Right ventricle myocardium inferior (tissue), 1 donor: ENCODE measurements at regions not wholly inside any gene's neighbourhood (a gene's known extent, or its start where the extent isn't known, plus 50 kb on each side); places are given as distances from the start of the nearest gene placed in this dataset.

Source experiments
- ATAC-seq: fragments of 200-7000 bp; cut with Tn5 transposase; one replicate; pipeline ENCODE4 v1.9.1; 2020; ENCODE audit warnings: mild to moderate bottlenecking, moderate library complexity
- DNase-seq: peaks from one replicate; pipeline ENCODE4 v3.0.0; 2021; ENCODE audit errors: missing footprints
- intact Hi-C: fragments of 100-400 bp; cut with DNase I; formaldehyde crosslinking; loops from one replicate; pipeline ENCODE4 v1.11.0; 2022
- donor health status: DM: no; HTN: yes; CAD: no; lungs with severe emphysema.

DNA sequence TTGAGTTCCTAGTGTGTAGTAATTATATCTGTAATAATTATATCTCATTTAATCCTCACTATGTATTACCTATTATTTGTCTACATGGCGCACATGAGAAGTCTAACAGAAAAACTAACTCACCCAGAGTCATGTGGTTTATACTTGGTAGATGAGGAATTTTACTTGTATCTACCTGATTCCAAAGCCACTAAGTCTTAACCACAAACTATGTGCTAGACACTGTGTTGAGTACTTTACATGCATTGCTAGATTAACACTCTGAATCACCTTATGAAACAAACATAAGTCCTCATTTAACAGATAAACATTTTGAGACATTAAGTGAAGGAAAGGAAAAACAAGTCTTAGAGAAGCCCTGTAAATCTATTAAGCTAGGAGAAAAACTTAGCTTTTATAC, 404.8 kb downstream of the TLR4 start:
- ATAC-seq (no peak), DNase-seq (no peak)
- intact Hi-C loops: no loop called here

DNA sequence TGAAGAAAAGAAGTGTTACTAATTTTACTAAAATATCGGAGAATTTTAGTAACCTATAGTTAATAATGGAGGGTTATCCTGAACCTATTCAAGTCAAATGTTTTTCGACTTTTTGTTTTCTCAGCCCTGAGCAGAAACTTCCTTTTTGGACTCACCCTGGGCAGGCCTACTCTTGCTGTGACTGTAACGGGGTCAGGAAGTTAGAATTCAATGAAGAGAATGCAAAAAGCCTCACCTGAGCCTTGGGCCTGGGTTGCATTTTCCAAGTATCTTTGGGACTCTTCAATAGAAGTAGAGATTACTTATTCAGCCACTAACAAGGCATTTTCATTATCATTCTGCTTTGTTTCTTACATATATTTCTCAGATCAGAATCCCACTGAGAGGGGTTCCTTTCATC, 405.3 kb downstream of the TLR4 start:
- intact Hi-C loops: no loop called here
- no peak for DNase-seq
- ATAC-seq: no peak

DNA sequence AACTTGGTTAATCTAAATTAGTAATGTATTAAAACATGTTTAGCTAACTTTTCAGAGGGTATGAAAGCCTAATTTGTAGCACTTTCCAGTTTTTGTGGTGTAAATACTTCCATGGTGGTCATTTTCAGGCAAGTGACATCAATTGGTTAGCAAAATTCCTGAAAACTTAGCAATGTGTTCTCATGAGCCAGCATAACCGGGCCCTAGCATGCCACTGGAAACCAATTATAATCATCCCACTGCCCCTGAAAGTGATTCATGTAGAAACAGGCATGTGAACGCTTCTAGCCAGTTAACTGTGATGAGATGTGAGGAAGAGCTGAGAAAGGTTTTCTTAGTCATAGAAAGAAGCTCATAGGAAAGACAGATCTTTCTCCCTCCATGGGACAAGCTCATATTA, 417.2 kb downstream of the TLR4 start:
- DNase-seq: no peak
- intact Hi-C loops: no loop called here
- no peak for ATAC-seq

DNA sequence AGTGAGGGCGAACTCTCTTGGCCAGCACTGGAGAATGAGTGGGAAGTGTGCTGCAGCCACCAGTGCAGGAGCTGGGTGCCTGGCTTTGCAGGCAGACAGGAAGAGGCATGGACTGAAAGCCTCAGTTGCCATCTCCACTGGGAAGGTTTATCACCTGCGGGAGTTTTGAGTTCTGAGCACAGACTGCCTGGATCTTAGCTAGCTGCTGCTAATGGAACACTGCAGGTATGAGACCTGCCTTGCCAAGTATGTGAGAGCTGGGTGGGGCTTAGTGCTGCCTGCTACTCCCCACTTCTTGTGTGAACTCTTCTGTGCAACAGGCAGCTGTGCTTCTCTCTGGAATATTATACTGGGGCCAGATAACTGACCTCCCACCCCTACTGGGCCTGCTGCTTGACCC, 424.1 kb downstream of the TLR4 start:
- DNase-seq (no peak), ATAC-seq (no peak)
- intact Hi-C loops: no loop called here

DNA sequence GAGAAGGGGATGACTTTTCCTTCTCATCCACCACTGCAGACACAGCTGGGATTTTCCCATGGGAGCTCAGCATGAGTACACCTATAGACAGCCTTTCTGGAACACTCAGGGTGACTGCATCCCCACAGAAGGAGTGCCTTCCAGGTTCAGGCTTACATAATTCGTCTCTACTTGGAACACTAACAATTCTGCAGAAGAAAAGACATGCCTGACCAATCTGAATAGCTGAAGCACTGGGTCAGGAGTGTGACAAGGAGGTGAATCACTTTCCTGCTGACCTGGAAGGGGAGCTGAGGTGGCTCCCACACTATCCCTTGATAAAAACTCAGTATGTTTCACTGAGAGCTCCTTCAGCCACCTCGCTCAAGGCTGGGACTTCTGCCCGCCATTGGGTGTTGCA, 425.3 kb downstream of the TLR4 start:
- intact Hi-C loops: no loop called here
- ATAC-seq: no peak
- no peak for DNase-seq

DNA sequence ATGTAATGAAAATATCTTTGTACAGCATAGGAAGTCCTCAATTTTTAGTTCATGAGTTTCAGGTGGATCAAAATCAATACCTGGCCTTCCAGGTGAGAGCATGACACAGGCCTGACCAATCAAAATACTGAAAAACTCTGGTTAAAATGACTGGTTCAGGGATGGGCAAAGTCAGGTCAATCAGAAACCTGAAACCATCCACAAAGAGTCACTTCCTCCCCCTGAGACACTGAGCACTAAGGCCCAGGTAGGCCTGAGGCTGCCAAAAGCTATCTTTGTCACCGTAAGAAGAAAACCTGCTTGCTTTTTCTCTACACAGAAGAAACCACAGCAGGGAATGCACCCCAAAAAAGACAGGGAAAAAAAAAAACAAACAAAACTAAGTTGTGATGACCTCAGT, 444.8 kb downstream of the TLR4 start:
- no peak for ATAC-seq
- intact Hi-C loops: no loop called here
- DNase-seq: no peak

DNA sequence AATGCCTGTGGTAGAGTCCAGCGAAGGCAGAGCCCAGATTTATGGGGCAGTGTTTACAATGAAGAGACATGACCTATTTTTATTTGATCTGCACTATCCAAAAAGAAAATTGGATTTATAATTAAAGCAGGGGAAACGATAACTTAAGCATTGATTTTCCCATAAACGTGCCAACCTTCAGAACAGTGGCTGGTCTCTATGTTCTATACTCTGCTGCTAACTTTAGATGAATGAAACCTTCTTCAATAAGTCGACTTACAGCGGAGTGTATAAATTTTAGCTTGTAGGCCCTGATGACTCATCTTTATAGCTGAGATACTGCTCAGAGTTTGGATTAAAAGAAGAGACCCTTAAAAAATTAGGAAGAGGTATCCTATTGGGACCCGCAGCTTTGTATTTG, 452.6 kb downstream of the TLR4 start:
- intact Hi-C loops: no loop called here
- no peak for DNase-seq
- ATAC-seq: no peak

DNA sequence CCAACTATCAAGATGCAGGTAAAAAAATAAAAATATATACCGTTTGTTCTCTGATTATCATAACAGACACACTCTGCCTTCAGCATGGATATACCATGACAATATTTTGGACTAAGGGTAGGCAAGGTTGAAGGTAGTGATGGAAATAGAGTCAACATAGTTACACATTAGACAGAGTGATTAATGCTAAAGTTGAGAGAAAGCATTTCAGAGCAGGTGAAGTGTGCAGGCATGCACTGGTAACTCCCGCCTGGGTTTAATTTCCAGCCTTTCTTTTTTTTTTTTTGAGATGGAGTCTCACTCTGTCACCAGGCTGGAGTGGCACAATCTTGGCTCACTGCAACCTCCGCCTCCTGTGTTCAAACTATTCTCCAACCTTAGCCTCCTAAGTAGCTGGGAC, 458.5 kb downstream of the TLR4 start:
- intact Hi-C loops: no loop called here
- no peak for ATAC-seq

DNA sequence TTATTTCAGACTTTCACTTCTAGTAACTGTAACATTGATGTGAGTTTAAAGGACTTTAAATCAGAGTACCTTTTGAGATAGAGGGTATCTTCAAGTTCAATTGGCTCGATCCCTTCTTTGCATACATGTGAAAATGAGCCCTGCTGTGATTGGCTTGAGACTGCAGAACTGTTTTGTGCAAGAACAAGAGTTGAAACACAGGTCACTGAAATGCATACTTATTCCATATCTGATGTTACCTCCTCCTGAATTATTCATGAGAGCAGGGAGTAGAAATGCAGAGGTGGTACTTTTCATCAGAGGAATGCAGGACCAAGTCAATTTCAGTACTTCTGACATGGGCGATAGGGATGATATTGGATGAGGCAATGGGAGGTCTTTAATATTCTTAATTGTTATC, 459.5 kb downstream of the TLR4 start:
- no peak for DNase-seq
- ATAC-seq: no peak
- intact Hi-C loops: no loop called here

More for the DNA sequence above, 458.5 kb downstream of the TLR4 start:
- DNase-seq: no peak

DNA sequence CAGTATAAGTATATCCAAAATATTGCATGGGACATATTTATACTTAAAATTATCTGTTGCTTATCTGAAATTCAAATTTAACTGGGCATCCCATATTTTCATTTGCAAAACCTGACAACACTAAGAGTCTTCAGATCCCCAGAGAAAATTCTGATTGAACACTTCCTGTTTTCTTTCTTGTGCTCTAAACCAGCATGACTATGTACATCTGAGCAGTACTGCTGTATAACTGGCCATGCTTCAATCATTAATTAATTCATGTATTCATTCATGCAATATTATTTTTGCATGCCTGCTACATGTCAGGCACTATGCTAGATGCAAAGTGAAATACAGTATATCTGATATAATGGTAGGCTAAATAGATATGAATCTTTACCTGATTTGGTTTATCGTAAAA, 461.2 kb downstream of the TLR4 start:
- no peak for ATAC-seq
- intact Hi-C loops: no loop called here
- DNase-seq: no peak

DNA sequence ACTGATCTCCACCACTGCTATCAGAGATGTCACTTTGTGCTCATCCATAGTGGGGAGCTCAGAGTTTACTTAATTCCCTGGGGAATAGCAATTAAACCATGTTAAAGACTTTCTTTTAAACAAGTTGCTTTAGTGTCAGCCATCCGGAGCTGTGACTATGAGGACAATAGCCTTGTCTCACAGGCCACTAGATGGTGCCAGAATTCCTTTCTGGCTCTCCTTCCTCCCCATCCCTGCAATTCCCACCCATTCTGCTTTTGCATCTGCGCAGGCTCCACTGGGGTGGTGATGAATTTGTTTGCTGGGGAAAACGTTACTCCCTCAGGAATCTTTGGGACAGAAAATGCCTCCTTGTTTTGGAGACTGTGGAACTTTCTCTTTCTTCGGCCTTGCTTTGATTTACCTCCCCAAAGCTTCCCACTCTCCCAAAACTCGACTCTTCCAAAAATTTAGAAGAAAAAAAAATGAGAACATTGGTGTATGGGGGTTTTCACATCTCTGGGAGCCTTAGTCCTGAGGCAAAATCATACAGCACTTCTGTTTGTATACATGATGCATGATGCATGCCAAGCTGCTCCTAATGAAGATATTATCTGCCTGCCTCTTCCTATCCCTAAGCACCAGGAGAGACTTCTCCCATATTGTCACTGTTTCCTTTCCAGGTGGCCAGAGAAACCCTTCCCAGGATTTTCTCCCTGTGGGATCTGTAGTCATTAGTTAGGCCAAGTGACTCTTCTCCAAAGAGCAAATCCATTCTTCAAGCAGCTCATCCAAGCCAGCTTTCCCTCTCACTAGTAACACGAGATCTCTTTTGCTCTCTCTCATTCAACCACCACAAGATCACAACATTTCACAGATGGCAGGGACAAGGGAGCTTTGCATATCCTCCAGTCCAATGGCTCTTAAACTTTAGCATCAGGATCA, 466.1 kb downstream of the TLR4 start:
- DNase-seq: no peak
- intact Hi-C loops: no loop called here
- ATAC-seq: no peak

DNA sequence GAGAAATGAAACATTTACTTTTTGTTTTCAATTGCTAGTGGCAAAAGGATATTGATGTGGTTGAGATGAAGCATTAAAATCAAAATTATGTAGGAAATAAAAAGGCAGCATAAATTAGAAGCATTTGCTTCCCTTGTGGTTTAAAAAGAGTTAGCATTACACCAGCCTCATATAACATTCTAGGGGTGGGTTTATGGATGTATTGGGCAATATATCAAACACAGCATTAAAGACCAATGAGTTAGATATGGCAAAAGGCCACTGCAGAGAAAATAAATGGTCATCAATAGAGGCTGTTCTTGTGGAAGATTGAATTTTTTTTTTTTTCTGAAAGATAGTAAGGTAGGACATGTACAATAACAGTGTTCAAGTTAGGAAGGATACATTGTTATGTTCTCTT, 473.0 kb downstream of the TLR4 start:
- ATAC-seq: no peak
- intact Hi-C loops: no loop called here
- no peak for DNase-seq

DNA sequence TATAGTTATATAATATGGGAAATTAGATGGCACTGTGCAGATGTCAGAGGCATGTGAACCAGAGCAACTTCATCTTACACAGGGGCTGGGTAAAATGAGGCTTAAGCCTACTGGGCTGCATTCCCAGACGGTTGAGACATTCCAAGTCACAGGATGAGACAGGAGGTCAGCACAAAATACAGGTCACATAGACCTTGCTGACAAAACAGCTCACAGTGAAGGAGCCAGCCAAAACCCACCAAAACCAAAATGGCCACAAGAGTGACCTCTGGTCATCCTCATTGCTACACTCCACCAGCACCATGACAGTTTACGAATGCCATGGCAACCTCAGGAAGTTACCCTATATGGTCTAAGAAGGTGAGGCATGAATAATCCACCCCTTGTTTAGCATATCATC, 479.4 kb downstream of the TLR4 start:
- ATAC-seq: no peak
- no peak for DNase-seq
- intact Hi-C loops: no loop called here

DNA sequence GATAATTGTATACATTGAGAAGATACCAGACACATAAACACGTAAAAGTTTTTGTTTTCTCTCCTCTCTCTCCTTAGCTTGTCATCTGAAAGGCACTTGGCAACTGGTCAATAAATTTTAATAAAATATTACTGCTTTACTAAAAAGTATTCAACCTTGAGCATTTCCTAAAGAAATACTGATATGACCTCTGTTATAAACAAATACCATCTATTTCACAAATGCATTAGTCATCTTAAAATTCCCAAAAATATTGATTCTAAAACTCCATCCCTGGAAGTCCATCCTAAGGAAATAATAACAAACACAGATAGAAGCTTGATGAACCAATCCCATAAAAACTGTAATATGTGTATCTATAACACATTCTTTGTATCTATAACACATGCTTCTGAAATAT, 483.2 kb downstream of the TLR4 start:
- DNase-seq (no peak), ATAC-seq (no peak)
- intact Hi-C loops: no loop called here

DNA sequence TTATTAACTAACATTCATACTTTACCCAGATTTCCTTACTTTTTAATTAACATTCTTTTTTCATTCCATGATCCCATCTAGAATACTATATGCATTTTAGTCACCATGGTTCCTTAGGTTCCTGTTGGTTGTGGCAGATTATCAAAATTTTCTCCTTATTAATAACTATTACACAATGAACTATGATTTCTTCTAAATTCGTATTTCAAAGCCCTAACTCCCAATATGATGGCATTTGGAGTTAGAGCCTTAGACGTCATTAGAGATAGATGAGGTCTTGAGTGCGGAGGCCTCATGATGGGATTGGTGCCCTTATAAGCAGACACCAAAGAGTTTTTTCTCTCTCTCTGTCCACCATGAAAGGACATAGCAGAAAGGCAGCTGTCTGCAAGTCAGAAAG, 485.4 kb downstream of the TLR4 start:
- intact Hi-C loops: no loop called here
- DNase-seq (no peak), ATAC-seq (no peak)

DNA sequence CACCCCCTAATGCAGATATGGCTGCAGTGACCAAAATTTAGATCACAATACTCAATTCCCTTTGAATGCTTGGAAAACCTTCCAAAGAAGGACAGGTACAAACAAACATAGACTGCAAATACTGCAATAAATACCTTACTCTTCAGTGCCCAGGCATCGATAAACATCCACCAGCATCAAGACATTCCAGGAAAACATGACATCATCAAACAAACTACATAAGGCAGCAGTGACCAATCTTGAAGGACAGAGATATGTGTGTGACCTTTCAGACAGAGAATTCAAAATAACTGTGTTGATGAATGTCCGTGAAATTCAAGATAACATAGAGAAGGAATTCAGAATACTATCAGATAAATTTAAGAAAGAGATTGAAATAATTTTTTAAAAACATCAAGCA, 488.6 kb downstream of the TLR4 start:
- intact Hi-C loops: no loop called here
- no peak for ATAC-seq
- DNase-seq: no peak

DNA sequence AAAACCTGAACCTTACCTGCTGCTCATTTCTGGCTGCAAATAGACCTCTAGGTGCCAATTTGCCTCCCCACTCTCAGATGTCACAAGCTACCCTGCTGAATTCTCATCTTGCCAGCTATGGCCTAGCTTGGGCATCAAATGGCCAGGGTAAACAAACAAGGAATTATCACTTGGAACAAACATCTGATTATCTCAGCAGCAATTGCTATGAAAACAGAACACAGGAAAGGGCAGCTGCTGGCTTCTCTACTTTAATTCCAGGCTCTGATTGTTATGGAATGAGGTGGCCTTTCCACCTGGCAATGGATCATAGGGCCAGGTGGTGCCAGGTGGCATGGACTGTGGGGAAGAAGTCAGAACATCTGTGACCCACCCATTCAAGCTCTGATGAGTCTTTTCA, 505.1 kb downstream of the TLR4 start:
- ATAC-seq (no peak), DNase-seq (no peak)
- intact Hi-C loops: no loop called here

DNA sequence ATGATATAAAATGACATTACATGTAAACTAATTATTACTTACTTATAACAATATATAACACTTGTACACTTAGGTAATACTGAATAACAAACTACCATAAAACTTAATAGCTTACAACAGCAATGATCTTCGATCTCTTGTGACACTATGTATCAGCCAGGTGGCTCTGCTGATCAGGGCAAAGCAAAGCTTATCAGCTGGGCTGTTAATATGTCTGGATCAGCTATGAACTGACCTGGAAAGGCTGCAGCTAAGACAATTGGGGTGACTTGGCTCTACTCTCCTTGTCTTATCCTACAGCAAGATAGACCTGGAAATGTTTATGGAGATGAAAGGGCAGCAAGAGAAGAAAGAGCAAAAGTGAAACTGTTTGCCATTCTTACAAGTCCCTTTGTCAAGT, 511.3 kb downstream of the TLR4 start:
- intact Hi-C loops: no loop called here
- no peak for ATAC-seq
- no peak for DNase-seq

DNA sequence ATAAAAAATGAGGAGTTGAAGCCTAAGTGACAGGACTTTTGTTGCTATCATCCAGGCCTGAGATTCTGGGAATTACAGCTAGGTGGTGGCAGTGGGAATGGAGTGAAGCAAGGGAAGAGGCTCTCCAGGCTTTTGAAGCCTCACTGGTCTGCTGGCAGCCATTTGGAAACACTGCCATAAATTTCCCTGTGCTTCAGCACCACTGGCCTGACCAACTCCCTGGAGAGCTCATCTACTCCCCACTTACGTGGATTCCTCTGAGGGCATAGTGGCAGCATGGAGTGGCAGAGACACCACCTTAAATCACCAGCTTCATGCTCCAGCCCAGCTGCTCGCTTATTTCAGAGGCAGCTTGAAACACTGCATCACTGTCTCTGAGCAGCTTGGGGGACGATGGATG, 518.2 kb downstream of the TLR4 start:
- intact Hi-C loops: no loop called here
- DNase-seq: no peak
- no peak for ATAC-seq

DNA sequence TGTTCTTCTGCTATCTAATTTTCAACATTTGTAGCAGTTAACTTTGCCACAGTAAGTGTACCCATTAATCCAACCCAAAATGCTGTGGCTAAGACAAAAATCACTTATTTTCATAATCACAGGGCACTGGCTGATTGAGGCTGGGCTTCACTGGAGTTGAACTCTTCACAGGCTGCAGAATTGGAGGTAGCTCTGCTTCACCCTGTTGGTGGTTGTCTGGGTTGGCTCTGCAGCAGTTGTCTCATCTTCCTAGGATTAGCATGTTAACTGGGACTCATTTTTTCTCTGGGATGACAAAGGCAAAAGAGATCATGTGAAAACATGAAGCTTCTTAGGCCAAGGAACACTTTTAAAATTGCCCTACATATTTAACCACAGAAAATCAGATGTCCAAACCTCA, 518.9 kb downstream of the TLR4 start:
- no peak for ATAC-seq

DNA sequence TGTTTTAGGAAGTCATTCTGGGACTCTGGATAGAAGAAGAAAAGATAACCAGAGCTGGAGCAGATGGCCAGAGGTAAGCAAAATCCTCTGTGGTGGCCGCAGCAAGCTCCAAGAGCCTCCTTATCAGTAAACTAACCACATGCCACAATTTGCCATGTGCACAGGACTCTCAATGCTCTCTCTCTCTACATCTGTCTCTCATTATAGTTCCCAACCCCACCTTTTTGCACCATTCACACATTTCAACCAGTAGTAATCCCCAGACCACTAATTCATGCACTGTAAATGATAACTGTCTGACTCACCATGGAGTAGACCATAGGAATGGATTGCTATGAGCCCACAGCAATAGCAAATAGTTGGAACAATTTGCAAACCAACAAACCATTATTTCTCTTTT, 526.1 kb downstream of the TLR4 start:
- ATAC-seq: no peak

More for the DNA sequence above, 518.9 kb downstream of the TLR4 start:
- no peak for DNase-seq
- intact Hi-C loops: no loop called here

More for the DNA sequence above, 526.1 kb downstream of the TLR4 start:
- intact Hi-C loops: no loop called here
- DNase-seq: no peak
